NCI-H2171 treated with DMSO at 0.1 percent for 48 hours (cell line): ENCODE measurements at regions not wholly inside any gene's neighbourhood (a gene's known extent, or its start where the extent isn't known, plus 50 kb on each side); places are given as distances from the start of the nearest gene placed in this dataset.
A peak's percentile ranks its signal among the peaks of the same experiment; 100 is the strongest.

ENCODE experiments used
- DNase-seq: peaks from one replicate; lab custom pipeline; 2025; lab: John Stamatoyannopoulos, UW

- DNase-seq: no peak
Observed at GRCh38 chrX:14476205-14476604, 53.1 kb upstream of the GLRA2 start.

DNA sequence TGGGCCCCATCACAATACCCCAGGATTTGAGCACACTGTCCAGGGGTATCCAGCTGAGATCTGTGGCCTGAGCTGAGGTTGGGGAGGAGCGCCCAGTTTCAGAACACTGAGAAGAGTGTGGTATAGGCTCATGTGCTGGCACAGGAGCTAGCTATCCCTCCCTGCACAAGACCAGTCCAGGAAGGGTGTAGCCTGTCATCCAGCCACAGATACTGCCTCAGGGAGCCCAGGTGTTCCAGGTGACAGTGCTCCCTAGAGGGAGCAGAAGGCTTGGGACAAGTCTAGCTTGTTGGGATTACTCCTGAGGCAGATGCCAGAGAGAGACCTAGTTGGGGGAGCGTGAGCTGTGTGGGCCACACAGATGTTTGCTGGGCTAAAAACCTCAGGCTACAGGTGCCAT, 79.6 kb upstream of the GLRA2 start:
- DNase-seq: no peak

GRCh38 chrX:14448406-14448805, 80.9 kb upstream of the GLRA2 start:
- no peak for DNase-seq

- no peak for DNase-seq
Observed at GRCh38 chrX:14440106-14440505, 89.2 kb upstream of the GLRA2 start.

DNA sequence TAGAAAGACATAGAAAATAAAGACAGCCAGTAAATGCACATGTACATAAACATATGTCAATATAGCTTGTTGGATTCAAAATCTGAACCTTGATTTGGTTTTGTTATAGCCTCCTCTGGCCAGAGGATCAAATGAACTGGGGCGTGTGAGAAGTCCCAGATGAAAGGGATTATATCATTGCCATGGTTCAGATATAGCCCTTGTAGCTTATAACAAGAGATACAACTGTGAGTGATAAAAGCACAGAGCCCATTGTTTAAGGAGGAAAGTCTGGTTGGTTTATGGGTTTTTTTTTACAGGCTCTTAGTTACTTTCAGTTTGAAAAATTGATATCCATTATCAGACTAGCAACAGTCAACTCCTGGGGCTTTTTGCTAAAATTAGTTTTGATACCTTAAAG, 101.7 kb upstream of the GLRA2 start:
- DNase-seq: no peak

DNA sequence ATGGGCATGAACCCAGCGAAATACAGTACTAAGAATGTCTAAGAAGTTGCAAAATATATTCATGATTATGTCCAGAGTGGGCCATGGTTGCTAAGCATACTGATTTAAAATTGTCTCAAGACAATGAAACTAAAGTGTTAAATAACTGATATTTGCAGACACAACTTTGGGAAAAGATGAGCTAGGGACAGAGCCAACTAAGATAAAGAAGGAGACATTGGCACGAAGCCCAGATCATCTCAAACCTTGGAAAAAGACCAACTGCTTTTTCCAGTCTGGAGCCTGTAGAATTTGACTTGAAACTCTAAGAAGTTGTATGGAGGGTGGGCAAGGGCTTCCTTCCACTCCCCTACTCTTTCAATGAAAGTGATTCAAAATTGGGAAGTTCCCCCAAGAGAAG, 108.5 kb upstream of the GLRA2 start:
- peak; percentile 0 for DNase-seq

GRCh38 chrX:14412686-14413085, 116.7 kb upstream of the GLRA2 start:
- no peak for DNase-seq

DNA sequence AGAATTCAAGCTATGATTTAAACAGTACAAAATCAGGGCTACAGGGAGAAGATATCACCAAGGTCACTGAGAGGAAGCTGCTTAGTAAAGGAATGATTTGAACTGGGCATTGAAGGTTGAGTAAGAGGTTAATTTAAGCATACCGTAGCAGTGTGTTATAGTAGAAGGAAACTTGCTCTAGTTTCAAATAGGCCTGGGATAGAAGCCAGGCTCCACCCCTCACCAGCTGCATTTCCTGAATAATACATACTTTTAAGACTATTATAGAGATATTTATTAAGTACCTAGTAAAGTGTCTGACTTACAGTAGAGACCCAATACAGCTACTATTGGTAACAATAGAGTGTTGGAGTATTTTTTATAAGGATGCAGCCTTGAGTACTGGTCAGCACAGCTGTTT, 118.0 kb upstream of the GLRA2 start:
- no peak for DNase-seq

GRCh38 chrX:14409341-14409740, 120.0 kb upstream of the GLRA2 start:
- no peak for DNase-seq

DNA sequence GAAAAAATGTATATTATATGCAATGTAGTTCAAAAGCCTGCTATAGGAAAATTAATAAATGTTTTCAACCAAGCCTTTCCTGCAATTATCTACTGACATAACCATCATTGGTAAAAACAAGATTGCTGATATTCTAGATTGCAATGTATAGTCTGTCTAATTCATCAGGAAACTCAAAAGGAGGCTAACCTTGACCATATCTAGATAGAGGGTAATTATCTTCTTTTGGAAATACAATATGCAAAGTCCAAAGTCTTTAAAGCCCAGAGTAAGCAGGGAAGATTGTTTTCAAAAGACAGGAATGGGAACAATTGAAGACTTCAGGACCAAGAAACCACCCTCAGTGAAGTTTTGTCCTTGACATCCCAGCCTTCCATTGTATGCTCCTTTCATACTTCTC, 123.1 kb upstream of the GLRA2 start:
- DNase-seq: no peak

DNA sequence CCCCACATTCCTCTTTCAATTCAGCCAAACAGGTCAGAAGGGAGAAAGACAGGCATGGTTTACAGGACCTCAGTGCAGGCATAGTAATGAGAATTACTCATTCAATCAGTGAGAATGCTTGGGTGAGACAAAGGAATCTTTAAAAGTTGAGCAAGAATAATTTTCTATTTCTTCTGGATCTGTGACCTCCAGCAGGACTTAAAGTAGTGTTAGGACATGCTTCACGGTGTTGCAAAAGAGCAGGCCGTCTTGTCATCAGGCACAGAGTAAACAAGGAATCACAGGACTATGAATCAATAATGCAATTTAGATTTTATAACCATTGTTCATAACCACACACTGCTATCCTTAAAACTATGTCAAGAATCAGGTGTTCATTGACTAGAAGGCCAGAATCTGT, 130.6 kb upstream of the GLRA2 start:
- DNase-seq: no peak

- no peak for DNase-seq
Observed at GRCh38 chrX:14389682-14390081, 139.7 kb upstream of the GLRA2 start.

GRCh38 chrX:14386981-14387380, 142.4 kb upstream of the GLRA2 start:
- no peak for DNase-seq

DNA sequence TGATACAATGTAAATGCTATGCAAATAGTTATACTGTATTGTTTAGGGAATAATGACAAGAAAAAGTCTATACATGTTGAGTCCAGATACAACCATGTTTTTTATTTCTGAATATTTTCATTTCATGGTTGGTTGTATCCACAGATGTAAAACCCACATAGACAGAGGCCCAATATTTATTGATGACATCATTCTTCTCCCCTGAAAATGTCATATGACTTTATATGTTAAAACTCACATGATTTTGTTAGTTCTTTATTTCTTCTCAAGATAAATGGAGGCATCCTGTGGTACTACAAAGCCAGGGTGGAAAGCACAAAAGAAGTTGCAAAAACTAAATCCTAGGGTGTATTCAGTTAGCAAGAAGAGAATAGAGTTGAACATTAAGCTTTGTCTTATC, 149.3 kb upstream of the GLRA2 start:
- DNase-seq: no peak

DNA sequence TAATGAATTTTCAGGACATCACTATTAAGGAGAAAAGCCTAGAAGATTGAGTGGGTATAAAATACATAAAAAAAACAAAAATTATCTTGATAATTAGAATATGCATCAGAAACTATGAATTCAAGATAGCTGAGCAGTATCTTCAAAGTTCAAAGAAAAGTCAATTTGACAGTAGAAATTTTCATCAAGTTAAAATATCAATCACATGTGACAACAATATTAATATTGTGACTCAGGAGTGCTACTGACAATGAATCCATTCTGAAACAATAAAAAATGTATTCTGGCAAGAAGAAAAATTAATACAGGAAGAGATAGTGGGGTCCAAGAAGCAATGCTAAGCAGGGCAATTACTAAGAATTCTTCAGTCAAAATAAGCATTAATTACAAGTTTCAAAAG, 151.9 kb upstream of the GLRA2 start:
- no peak for DNase-seq

- DNase-seq: no peak
Observed at GRCh38 chrX:14363728-14364127, 165.6 kb upstream of the GLRA2 start.

DNA sequence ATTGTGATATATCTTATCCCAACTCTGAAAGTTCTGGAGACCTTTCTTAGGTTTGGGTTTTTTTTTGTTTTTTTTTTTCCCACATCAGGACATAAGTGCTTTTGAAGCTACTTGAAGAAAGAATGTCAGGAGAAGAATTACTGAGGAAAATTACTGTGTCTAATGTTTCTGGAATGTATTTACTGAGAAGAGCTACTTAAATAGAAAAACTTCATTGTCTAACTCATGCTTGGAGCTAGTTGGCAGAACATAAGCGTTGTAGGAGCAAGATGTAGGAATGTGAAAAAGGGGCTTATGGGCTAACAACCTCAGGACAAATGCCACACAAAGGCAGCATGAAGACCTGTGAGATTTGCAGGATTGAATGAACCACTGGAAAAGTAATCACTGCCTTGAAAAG, 166.6 kb upstream of the GLRA2 start:
- DNase-seq: no peak

DNA sequence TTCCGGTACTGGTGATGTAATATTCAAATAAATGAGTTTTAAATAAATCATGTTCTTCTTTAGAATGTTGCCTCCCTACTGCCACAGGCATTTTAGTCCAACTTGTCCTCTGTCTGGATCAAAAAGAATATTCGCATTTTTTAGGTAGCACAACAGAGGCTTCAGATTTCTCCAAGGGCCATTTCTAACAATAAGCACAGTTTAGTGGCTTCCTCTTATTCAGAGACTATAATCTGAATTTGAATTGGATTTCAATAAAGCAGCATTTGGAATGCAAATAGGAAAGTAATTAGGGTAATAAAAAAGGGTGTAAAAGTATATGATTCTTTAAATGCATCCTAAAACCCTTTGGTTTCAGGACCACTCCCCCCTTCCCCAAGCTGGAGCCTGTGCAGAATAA, 167.9 kb upstream of the GLRA2 start:
- no peak for DNase-seq

GRCh38 chrX:14359727-14360126, 169.6 kb upstream of the GLRA2 start:
- DNase-seq: no peak

GRCh38 chrX:14359316-14359715, 170.0 kb upstream of the GLRA2 start:
- no peak for DNase-seq

DNA sequence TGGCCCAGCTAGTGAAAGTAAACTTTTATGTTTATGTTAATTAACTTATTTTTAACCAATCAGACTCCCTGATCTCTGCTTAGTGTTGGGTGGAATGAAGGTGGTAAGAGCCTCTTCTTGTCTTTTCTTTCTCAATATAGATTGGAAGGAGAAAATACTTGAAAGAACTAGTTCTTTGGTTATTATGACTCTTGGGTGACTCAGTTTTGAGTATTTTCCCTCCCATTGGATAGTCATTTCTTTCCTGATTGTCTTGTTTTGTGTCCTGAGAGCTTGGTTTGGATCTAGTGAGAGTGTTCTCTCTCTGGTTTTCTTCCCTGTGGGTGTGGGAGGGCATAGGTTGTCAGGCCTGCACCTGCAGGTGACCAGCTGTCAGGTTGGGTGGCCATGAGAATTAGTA, 172.0 kb upstream of the GLRA2 start:
- DNase-seq: no peak

GRCh38 chrX:14356401-14356800, 172.9 kb upstream of the GLRA2 start:
- DNase-seq: no peak

DNA sequence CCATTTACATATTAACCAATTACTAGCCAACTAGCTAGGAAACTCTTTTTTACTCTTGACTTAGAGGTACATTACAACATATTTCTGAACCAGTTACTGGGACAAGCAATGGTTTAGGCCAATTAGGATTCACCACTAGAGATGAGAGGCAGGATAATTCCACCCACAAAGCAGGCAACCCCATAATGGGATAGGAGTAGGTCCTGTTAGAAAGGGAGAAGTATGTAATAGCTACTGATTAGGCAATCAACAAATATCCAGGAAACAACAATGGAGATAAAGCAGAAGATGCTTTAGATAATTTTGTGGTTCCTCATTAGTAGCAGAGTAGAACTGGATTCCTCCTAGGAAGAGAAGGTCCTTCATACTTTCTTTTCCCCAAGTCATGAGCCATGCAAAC, 173.8 kb upstream of the GLRA2 start:
- no peak for DNase-seq

- DNase-seq: no peak
Observed at GRCh38 chrX:14354521-14354920, 174.8 kb upstream of the GLRA2 start.

DNA sequence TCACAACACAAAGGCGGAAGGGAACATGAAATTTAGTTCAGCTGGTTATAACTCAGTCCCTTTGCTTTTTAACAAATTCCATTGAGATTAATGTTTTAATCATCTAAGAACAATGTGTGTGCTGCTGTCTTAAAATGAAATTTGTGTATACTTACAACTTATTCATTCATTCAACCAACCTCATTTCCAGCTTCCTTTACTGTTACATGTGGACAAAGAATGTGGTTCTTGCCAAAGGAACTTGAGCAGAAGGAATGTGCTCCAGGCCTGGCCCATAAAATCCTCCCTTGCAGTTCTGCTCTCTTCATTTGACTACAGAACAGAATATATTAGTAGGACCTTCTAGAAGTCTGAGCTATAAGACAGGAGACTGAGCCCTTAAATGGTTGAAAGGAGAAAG, 176.8 kb upstream of the GLRA2 start:
- DNase-seq: no peak
